HG03432 (cell line): ENCODE measurements at regions not wholly inside any gene's neighbourhood (a gene's known extent, or its start where the extent isn't known, plus 50 kb on each side); places are given as distances from the start of the nearest gene placed in this dataset.

Experiments
- ATAC-seq: cut with Tn5 transposase; IDR thresholded peaks from one replicate; pipeline ENCODE4 v1.9.1; 2021; ENCODE audit warnings: mild to moderate bottlenecking, moderate library complexity; ENCODE audit not compliant: unreplicated experiment

DNA sequence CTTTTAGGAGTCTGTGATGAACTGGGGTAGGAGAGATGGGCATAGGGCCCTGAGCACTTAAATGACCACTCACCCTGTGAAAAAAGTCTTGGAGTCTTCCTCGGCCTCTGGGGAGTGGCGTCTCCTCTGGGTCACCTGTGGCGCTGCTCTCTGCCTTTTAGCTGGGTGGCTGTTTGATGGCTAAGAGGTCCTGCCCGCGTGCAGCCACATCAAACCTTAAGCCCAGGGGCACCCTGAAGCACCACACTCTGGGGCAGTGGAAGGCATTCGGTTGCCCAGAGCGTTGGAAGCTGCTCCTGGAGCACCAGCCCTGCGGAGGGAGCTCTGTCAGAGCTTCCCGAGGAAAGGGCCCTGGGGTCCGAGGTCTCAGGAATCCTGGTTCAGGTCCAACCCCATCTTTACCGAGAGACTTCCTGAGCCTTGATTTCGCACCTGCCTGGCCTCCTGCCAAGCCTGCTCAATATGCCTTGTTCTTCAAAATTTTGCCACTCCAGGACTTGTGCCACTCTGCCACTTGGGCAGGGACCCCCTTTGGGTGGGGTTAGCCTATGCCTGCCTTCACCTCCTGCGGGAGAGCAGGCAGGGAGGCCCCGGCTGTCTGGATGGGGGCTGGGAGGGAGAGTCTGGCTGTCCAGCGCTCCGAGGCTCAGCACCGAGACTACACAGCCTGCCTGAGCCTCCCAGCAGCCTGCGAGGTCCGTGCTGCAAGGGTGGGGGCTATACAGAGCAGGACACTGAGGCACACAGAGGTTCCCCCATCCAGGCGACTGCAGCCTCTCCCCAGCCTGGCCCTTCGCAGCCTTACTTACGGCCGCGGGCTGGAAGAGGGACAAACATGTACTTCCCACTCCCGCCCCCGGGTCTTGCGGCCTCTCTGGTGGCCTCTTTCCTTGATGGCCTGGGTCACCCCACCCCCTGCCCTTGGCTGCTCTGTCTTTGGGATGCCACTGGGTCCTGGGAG, 63.4 kb upstream of the RNU6ATAC start:
- no peak for ATAC-seq

DNA sequence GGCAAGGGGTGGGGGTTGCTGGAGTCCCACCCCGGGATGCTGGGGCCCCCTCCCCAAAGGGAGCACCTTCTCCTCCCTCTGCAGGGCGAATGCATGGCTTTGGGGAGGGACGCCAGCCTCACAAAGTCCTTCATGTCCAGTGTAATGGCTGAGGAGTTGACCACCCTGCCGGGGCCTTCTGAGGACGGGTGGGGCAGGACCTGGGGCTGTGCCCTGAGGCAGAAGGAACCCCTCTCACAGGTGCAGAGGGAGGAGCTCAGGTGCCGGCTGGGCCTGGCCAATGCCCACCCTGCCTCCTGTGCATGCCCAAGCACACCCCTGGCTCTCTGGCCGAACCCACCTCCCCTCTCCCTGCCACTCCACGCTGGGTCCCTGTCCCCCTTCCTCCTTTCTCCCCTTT, 64.3 kb upstream of the RNU6ATAC start:
- no peak for ATAC-seq

DNA sequence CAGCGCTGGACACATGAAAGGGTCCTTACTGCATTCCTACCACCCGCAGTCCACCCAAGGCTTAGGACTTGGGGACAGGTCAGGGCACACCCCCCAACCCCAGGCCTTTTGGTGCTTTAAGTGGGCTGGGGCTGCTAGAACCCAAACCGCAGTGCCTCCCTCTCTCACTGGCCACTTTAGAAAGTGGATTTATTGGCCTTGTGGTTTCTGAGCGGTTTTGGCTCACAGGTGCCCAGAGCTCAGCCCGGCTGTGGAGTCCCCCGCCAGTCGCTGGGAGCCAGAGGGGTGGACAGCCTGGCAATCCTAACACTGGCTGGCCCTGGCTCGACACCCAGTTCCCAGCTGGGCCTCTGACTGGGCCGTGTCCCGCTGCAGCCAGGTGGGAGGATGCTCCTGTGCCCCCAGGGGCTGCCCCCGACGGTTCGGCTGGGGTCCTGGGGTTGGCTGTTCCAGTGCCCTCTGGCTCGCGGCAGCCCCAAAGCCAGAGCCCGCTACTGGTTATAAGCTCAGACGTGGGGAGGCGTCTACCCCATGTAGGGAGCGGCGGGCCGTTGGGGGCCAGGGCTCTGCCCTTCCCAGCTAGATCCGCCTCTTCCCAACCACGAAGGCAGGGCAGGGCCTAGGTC, 65.2 kb upstream of the RNU6ATAC start:
- no peak for ATAC-seq

DNA sequence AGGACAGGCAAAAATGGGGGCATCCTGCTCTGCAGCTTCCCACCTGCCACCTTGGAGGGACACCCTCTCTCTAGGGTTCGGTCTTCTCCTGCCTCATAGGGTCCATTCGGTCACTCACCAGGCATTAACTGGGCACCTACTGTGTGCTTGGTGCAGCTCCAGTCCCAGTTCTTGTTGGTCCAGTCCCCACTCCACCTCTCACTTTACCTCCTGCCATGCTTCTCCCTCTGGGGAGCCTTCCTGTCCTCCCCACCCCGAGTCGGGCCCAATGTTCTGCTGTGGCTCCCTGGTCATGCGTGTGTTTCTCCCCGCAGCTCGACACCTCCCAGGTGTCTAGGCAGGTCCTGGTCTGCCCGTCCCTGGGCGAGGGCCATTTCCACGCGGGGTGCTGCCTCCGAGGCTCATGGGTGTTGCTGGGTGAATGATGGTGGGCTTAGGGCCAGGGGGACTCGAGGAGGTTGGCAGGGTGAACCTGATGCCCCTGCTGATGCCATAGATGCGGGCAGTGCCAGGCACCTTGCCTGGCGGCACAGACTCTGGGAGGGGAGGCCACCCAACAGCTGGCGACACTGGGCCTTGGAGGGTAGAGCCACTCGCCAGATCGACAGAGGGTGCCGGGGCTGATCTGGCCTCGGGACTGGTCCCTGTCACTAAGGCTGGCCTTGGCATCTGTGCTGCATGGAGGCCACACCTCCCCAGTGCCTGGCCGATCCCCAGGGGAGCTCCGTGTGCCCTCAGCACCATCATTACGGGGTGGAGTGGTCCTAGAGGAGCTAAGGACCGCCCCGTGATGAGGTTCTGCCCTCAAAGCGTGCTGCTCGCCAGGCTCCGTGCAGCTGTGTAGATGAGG, 66.0 kb upstream of the RNU6ATAC start:
- ATAC-seq = no peak

DNA sequence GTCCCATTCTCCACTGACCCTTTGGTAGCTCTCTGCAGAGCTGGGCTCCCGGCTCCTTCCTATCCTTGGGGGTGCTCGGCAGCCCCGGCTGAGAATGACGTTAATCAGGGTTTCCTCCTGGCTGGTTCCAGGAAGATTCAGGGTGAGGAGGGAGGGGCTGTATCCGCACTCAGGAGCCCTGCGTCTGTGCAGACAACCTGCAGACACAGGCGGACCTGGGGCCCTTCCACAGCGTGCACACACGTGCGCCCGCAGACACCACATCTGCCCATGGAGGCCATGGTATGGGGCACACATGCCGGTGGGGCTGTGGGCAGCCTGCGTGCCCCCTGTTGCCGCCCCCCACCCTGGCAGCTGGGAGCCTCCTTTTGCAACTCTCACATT, 66.6 kb upstream of the RNU6ATAC start:
- no peak for ATAC-seq

DNA sequence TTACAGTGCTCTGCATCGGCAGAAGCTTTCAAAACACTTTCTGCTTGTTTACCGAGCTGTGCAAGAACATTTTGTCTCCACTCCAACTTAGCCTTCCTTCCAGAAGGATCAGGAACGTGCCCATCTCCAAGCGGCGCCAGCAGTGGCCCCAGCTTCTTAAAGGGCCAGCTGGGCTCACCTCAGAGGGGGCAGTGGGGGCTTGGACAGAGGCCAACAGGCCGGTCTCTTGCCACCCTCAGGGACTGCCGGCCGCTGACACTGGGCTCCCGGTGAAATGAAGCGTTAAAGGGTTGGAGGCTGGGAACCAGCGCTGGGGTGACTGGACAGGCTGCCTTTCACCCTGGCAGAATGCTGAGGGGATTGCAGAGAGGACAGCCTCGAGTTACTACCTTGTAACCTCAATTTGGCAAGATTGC, 67.0 kb upstream of the RNU6ATAC start:
- no peak for ATAC-seq

DNA sequence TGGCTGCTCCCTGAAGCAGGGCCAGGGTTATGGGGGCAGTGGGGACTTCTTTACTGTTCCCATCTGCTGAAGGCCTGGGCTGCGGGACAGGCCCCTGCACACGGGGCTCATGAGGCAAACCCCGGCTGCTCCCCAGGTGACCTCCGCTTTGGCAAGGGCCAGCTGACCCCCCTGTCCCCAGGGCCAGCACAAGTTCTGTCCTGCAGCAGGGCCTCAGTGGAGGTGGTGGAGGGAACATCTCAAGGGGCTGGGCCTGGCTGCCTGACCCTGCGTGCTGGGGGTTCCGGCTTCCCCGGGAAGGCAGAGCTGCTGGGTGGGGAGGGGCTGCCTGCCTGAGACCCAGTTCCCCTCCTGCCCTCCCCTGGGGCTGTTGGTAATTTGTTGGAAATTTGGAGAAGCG, 67.4 kb upstream of the RNU6ATAC start:
- ATAC-seq = no peak

DNA sequence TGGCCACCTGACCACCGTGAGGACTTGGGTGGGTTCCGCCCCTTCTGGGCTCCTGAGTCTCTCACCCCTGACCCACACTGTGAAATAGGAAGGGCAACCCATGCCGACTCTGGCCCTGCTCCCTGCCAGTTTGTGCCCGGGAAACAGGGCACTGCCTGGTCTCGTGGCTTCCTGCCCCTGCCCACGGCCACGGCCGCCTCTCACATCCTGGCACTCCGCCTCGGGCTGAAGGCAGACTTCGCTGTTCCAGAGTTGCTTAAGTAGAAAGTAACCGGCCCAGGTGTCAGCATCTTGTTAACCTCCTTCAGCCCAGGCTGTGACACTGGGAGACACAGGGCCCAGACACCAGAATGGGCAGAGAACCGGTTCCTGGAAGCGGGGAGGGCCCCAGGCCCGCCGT, 68.7 kb upstream of the RNU6ATAC start:
- ATAC-seq = no peak

DNA sequence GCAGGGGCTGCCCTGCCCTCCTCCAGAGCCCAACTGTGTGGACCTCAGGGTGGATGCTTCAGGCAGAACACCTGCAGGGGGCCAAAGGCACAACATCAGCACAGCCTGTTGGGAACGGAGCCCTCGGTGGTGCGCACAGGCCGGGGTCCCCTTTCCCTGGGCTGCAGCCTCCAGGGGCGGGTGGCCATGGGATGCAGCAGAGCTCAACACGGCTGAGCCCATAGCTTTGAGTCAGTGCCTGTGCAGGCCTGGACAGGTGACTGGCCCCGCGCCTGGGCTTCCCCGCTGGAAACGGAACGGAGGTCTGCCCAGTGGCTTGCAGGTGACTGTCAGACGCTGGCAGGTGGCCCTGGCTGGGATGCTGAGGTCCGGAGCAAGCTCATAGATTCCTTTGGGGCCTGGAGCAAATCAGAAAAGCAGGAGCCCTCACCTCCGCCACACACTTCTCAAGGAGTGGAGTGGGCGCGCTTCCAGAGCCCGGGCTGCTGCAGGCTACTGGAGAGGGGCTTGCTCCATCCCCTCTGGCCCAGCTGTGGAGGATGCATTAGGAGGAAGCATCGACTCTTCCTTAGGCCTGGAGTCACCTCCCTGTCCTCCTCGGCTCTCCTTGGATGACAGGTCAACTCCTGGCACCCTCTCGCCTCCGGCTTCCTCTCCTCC, 69.8 kb upstream of the RNU6ATAC start:
- no peak for ATAC-seq

DNA sequence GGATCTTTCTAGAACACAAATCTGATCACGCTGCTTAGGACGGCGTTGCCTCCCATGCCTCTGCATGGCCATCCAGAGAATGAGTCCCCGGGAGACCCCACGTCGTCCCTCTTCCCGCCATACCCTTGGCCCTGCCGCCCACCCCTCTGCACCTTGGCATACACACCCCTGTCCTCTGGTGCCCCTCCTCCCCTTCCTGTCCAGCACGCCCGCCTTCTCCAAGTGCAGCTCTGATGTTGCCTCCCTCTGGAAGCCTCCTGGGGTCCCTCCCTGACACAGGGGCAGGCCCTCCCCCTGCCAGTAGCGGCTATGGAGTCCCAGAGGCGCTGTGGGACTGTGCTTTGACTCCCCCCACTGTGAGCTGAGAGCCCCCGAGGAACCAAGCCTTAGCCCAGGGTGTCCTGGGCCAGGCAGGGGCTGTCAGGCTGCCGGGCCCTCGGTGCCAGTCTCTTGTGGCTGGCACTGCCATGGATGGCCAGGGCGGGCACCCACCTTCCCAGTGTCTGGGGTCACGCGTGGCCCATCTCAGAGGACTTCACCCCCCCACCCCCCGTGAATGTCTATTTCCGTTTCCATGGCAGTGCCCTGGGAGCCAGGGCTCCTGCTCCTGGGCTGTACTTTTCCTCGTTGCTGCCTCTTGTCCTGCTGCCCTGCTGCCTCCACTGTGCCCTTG, 70.5 kb upstream of the RNU6ATAC start:
- ATAC-seq = no peak

DNA sequence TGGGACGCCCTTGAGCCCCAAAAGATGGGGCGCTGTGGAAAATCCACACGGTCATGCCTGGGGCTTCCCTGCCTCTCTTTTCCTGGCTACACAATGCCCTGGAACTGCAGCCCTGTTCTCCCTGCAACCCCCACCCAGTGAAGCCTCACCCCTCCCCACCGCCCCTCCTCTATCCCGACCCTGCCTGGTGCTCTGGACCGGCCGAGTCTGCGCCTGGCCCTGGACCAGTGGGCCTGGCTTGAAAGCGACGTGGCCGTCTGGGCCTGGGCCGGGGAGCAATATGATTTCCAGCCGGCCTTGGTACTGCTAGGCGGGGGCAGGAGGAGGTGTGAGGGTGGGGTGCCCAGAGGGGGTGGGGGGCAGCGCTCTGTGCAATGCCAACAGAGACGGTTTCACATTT, 71.0 kb upstream of the RNU6ATAC start:
- no peak for ATAC-seq

DNA sequence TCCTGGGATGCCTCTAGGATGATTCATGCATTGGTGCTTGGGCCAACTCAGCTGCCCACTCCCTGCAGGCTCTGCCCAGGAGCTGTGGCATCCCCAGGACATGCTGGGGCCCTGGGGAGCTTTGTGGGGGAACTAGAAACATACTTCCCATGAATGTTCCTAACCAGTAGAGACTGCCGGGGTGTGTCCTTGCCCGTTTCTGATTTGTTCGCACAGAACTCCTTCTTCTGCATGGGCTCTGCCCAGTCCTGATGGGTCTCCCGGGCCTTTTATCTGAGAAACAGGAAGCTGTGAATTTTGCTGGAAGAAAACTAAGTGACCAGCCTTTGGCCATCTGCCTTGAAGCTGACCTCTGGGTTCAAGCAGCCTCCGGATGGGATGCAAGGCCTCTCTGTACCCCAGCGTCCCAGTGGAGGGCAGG, 71.6 kb upstream of the RNU6ATAC start:
- no peak for ATAC-seq

DNA sequence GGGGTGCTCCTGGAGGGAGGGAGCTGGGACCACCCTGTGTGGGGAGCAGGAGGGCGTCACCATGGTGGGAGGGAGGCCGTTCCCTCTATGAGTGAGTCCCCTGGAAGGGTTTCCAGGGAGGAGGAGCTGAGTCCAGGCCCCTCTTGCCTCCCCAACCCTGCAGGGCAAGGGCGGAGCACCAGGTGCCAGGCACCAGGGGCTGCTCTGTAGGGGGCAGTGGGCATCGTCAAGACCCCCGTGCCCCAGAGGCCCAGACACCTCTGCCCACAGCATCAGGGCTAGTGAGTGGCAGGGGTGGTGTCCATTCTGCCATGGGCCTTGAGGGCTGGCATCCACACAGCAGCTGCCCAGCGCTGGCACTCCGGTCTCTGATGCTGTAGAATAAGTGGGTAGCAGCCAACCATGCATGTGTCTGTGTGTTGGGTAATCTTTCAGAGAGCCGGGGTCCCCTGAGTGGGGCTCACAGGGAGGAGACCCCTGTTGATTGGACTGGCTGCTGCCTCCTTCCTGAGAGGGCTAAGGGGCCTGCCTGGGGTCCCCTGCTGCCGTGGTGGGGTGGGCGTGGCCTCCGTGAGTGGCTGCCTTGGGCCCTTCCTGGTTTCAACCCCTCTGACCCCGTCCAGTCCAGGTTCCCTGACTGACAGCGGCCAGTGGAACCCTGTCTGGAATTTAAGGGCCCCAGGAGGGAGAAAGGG, 72.7 kb upstream of the RNU6ATAC start:
- ATAC-seq = no peak

DNA sequence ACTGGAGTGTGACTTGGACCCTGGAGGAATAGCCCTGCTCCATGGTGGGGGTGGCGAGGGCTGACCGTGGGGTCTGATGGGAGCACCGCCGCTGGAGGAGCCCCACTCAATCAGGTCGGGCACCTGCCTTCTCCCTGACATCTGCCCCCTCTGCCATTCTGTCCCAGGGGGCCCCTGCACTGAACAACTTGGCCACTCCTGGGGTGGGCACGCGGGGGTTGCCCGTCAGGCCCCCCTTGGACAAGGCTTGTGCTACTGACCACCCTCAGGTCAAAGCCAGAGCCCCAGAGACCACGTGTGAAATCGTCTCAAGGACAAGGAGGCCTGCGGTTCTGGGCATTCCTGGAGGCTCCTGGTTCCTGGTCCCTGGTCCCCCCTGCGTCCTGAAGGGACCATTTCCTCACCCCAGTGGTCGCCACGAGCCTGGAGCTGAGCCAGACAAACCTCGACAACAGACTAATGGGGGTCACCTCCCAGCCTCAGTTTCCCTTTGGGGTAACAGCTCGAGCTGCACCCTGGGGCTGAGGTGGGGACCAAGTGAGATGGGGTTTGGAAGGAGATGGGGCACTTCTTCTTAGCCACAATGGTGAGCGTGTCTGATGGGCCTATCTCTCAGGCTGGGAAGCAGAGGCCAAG, 73.4 kb upstream of the RNU6ATAC start:
- ATAC-seq = no peak

DNA sequence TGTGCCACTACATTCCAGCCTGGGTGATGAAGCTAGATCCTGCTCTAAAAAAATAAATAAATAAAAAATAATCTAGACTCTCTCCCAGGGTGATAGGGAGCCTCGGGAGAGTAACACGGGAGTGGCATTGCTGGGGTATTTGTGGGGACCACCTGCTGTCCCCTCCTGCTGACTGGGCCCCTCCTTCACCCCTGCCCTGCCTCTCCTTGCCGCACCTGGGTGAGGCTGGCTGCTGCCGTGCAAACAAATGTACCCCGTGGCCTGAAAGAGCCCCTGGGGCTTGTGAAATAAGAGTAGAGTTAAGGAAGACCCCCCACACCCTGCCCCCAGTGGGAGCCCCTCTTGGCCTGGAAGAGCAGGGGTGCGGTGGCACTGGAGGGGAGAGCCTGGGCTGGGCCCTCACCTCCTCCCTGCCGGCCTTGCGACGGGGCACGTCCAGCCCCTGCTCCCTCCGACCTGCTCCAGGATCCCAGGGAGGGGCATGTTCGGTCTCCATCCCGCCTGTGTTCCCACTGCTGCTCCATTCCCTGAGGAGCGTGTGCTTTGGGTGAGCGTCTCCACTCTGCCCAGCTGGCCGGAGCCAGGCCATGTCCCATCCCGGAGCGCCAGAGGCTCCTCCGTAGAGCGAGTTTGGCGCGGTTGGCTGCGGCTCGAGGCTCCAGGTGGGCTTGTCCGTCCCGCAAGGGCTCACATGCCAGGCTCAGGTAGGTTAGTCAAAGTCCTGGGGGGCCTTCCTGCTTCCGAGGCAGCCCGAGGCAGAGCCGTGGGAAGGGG, 75.0 kb upstream of the RNU6ATAC start:
- ATAC-seq = no peak

DNA sequence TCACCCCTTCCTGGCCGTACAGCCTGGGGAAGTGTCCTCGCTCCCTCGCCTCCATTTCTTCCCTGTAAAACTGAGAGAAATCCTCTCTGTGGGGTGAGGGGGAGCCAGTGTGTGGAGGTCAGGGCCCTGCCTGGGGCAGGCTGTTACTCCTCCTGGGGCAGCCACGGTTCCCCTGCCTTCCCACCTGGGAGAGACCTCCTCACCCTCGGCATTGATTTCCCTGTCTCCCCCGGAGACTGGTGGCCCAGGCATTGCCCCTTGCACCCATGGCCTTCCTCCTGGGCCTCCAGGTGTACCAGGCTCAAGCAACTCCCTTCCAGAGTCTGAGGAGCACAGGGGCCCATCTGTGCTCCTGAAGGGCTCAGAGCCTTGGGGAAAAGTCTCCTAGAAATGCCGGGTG, 75.6 kb upstream of the RNU6ATAC start:
- ATAC-seq = no peak

DNA sequence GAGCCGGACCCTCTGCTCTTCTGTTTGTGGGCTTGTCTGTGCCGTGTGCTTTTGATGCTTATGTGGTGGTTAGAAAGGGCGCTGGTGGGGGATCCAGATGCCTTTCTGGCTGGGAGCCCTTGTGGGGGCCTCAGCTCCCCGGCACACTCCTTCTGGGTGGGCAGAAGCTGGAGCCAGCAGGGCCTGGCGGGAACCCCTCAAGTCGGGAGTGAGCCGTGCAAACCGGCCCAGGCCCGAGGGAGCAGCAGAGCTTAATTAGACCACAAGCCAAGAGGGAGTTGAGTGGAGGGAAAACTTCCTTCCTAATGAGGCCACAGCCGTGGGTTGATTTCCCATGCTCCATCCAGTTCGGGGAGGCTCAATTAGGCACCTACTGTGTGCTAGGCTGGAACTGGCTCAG, 76.0 kb upstream of the RNU6ATAC start:
- no peak for ATAC-seq

DNA sequence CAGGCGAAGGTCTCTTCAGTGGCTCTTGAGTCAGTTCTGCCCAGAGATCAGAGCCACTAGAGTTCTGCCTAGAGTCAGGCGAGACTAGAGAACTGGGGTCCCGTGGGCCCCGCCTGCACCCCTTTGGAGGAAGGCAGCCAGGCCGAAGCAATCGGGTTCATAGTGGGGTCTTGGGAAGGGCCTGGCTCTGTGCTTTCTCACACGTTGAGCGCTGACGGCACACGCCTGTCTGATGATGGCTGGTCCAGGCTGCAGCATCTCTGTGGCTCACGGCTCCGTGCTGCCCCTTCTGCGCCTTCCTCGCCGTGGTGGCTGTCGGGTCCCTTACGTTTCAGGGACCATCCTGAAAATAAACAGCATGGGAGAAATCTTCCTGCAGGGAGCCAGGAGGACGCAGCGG, 78.3 kb upstream of the RNU6ATAC start:
- no peak for ATAC-seq
